Nephron progenitor cell (in vitro differentiated cells): ENCODE measurements at regions not wholly inside any gene's neighbourhood (a gene's known extent, or its start where the extent isn't known, plus 50 kb on each side); places are given as distances from the start of the nearest gene placed in this dataset.

Experiments used
- DNase-seq: peaks from one replicate; pipeline ENCODE4 v3.0.0; 2021
- H3K27ac Mint-ChIP-seq: 2 replicates; pipeline ENCODE4 v1.8.0; 2021; ENCODE audit warnings: mild to moderate bottlenecking, moderate library complexity, mixed read lengths
- H3K27me3 Mint-ChIP-seq: 2 replicates; pipeline ENCODE4 v1.8.0; 2021; ENCODE audit warnings: mild to moderate bottlenecking, low read depth, mixed read lengths; ENCODE audit not compliant: poor library complexity
- H3K36me3 Mint-ChIP-seq: 2 replicates; pipeline ENCODE4 v1.8.0; 2021; ENCODE audit warnings: low read depth, mixed read lengths
- H3K4me1 Mint-ChIP-seq: 2 replicates; pipeline ENCODE4 v1.8.0; 2021; ENCODE audit warnings: mixed read lengths
- H3K4me3 Mint-ChIP-seq: 2 replicates; pipeline ENCODE4 v1.8.0; 2021; ENCODE audit warnings: mild to moderate bottlenecking, moderate library complexity, mixed read lengths
- H3K9me3 Mint-ChIP-seq: 2 replicates; pipeline ENCODE4 v1.8.0; 2021; ENCODE audit warnings: mild to moderate bottlenecking, moderate library complexity, mixed read lengths
- CTCF ChIP-seq: fragments of 200-600 bp; sonication (generic); IDR thresholded peaks from 2 replicates; pipeline ENCODE4 v1.5.0; 2021; ENCODE audit warnings: antibody characterized with exemption

DNA sequence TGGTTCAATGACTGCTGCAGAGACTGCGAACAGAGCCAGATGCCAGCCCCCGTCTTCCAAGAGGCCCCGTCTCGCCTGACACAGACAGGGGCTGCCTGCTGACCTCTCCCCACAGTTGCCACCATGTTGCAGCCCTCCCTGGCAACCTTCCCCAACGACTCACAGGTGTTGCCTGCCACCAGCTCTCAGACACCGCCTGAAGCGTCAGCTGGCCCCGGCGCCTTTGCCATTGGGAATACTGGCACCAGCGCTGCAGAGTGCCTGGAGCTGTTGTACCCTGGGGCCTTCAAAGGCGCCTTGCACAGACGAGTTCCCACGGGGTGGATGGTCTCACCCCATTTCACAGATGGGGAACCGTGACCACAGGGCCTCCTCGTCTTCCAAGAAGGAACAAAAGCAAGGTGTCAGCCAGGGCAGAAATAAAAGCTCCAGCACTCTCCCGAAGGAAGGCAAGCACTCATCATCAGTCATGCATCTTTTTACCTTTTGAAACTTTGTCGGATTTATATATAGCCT, 167.0 kb downstream of the ADSS2 start:
- peaks cover 10% of the 10 kb centered on the region for H3K4me1 Mint-ChIP-seq

DNA sequence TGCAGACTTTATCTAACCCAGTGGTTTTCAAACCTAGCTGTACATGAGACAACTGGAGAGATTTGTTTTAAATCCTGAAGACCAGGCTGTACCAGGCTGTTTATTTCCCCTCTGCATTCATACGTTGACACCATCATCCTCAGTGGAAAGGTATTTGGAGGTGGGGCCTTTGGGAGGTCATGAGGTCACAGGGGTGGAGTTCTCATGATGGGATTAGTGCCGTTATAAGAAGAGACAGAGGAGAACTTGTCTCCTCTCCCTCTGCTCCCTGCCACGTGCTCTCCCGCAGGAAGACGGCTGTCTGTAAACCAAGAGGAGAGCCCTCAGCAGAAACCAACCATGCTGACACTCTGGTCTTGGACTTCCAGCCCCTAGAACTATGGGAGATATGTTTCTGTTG, 165.4 kb downstream of the ADSS2 start:
- Mint-ChIP-seq H3K4me1 (no peaks in the 10 kb centered on the region), H3K27me3 (peaks cover 8% of the 10 kb centered on the region), H3K9me3 (peaks cover 36% of the 10 kb centered on the region), H3K27ac (no peak overlapping the region), H3K4me3 (no peak overlapping the region), H3K36me3 (peaks cover 4% of the 10 kb centered on the region)
- DNase-seq, result no peak
- TF ChIP-seq CTCF, result no peak

More for the DNA sequence above, 167.0 kb downstream of the ADSS2 start:
- no peak for DNase-seq
- Mint-ChIP-seq H3K27me3 (peaks cover 4% of the 10 kb centered on the region), H3K36me3 (peaks cover 8% of the 10 kb centered on the region), H3K27ac (peak overlapping the region; percentile 32), H3K4me3 (no peak overlapping the region), H3K9me3 (peaks cover 35% of the 10 kb centered on the region)
- no peak for TF ChIP-seq CTCF

DNA sequence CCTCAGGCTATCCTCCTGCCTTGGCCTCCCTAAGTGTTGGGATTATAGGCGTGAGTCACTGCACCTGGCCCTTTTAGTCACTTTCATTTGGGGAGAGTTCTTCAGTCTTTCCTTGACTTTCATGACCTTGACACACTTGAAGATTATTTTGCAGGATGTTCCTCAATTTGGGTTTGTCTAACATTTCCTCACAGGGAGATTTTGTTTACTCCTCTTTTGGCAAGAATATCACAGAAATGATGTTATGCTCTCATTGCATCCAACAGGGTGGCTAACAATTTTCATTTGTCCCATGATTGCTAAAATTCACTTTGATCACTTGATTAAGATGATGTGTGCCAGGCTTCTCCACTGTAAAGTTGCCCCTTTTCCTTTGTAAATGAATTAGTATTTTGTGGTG, 164.0 kb downstream of the ADSS2 start:
- Mint-ChIP-seq H3K9me3 (peaks cover 36% of the 10 kb centered on the region), H3K27me3 (peaks cover 11% of the 10 kb centered on the region), H3K4me3 (no peak overlapping the region), H3K4me1 (no peaks in the 10 kb centered on the region), H3K27ac (no peak overlapping the region), H3K36me3 (peaks cover 4% of the 10 kb centered on the region)
- no peak for TF ChIP-seq CTCF
- no peak for DNase-seq

- Mint-ChIP-seq H3K27me3 (peaks cover 11% of the 10 kb centered on the region), H3K36me3 (peaks cover 4% of the 10 kb centered on the region)
- no peak for TF ChIP-seq CTCF
Observed at GRCh38 chr1:244288663-244289062, 163.0 kb downstream of the ADSS2 start.

GRCh38 chr1:244289991-244290785, 161.5 kb downstream of the ADSS2 start:
- peaks cover 36% of the 10 kb centered on the region for H3K9me3 Mint-ChIP-seq
- no peak for TF ChIP-seq CTCF
- no peak for DNase-seq
- no peak overlapping the region for H3K4me3 Mint-ChIP-seq
- H3K27ac Mint-ChIP-seq, result no peak overlapping the region
- H3K27me3 Mint-ChIP-seq, result peaks cover 8% of the 10 kb centered on the region
- H3K36me3 Mint-ChIP-seq, result peaks cover 4% of the 10 kb centered on the region
- H3K4me1 Mint-ChIP-seq, result no peaks in the 10 kb centered on the region

More at GRCh38 chr1:244288663-244289062, 163.0 kb downstream of the ADSS2 start:
- H3K27ac Mint-ChIP-seq, result no peak overlapping the region
- no peaks in the 10 kb centered on the region for H3K4me1 Mint-ChIP-seq
- DNase-seq, result no peak
- peaks cover 36% of the 10 kb centered on the region for H3K9me3 Mint-ChIP-seq
- H3K4me3 Mint-ChIP-seq, result no peak overlapping the region
